ENCODE measurements at regions not wholly inside any gene's neighbourhood (a gene's known extent, or its start where the extent isn't known, plus 50 kb on each side); places are given as distances from the start of the nearest gene placed in this dataset.
"Not testable (repeated sequence)": the region's sequence is repeated elsewhere in the genome, so short reads cannot be mapped to it uniquely, and the experiment has no call there.

DNA sequence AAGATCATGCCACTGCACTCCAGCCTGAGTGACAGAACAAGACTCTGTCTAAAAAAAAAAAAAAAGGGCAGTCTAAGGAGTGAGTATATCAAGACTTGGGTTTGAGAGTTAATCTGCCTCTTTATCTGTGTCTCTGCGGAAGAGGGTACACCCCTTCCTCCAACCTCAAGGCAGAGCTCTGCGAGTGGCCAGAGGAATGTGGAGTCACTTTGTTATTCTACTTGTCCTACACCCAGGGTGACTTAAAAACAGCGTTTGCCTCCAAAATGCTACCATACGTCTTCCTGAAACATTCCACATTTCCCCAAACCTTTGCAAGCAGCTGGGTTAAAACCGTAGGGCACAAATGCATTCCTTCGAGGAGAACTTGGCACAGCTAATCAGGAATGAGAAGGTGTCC lies 199.9 kb downstream of the SHOX start:
- no peaks in the 10 kb centered on the region for H3K27me3 ChIP-seq (ENCODE audit: control insufficient read depth in 1 of 2, insufficient read depth in 2 of 2, low read length in 2 of 2)
- peaks cover 2 to 7% of the 10 kb centered on the region in 2 donors for H3K9me3 ChIP-seq (ENCODE audit: control insufficient read depth in 2 of 2, insufficient read depth in 1 of 2, low read depth in 1 of 2, low read length in 1 of 2)
- WGBS, 2 donors: 47 to 48% methylated on average over 6 of the region's 6 CpGs
- H3K27ac ChIP-seq (ENCODE audit: low read depth in 2 of 2, low read length in 1 of 2): no peak overlapping the region
- H3K4me1 ChIP-seq (ENCODE audit: control insufficient read depth in 2 of 2, insufficient read depth in 2 of 2, low read length in 1 of 2): no peaks in the 10 kb centered on the region
- no peak overlapping the region for H3K4me3 ChIP-seq (ENCODE audit: low read depth in 1 of 2, low read length in 2 of 2)
- no peaks in the 10 kb centered on the region for H3K36me3 ChIP-seq (ENCODE audit: control insufficient read depth in 2 of 2, insufficient read depth in 2 of 2, low read length in 1 of 2)

DNA sequence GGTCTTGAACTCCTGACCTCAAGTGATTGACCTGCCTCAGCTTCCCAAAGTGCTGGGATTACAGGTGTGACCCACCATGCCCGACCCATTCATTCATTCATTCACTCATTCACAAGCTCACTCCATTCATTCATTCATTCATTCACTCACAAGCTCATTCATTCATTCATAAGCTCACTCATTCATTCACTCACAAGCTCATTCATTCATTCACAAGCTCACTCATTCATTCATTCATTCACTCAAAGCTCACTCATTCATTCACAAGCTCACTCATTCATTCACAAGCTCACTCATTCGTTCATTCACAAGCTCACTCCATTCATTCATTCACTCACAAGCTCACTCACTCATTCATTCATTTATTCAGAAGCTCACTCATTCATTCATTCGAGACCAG lies 198.6 kb downstream of the SHOX start:
- Histone ChIP-seq H3K9me3 (ENCODE audit: control insufficient read depth in 2 of 2, insufficient read depth in 1 of 2, low read depth in 1 of 2, low read length in 1 of 2) (peaks cover 2 to 7% of the 10 kb centered on the region in 2 donors), H3K27ac (ENCODE audit: low read depth in 2 of 2, low read length in 1 of 2) (no peak overlapping the region), H3K4me3 (ENCODE audit: low read depth in 1 of 2, low read length in 2 of 2) (no peak overlapping the region), H3K27me3 (ENCODE audit: control insufficient read depth in 1 of 2, insufficient read depth in 2 of 2, low read length in 2 of 2) (no peaks in the 10 kb centered on the region), H3K4me1 (ENCODE audit: control insufficient read depth in 2 of 2, insufficient read depth in 2 of 2, low read length in 1 of 2) (no peaks in the 10 kb centered on the region), H3K36me3 (ENCODE audit: control insufficient read depth in 2 of 2, insufficient read depth in 2 of 2, low read length in 1 of 2) (no peaks in the 10 kb centered on the region)
- WGBS, 2 donors: 79 to 82% methylated on average over 3 of the region's 3 CpGs

DNA sequence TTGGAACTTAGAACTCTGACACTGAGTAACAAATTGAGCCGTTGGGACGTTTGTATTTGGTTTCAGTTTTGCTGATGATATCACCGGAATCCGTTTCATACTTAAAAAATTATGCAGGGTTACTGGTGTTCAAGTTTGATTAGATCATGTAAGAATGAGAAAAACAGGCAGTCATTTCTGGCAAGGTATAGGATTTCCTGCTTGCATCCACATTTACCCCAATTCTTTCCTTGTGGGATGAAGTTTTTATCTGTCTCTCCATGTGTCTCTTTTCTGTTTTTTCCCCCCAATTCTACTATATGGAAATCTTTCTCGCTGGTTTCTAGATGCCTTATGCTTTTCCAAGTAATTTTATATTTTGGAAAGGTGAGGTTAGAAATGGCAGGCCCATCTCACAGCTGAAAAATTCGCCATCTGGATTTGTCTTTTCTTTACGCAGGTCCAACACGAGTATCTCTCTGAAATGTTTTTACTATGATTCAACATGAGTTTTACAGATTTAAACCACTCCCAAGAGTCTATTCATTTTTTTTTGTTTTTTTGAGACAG lies 197.9 kb downstream of the SHOX start:
- no peaks in the 10 kb centered on the region for H3K36me3 ChIP-seq (ENCODE audit: control insufficient read depth in 2 of 2, insufficient read depth in 2 of 2, low read length in 1 of 2)

DNA sequence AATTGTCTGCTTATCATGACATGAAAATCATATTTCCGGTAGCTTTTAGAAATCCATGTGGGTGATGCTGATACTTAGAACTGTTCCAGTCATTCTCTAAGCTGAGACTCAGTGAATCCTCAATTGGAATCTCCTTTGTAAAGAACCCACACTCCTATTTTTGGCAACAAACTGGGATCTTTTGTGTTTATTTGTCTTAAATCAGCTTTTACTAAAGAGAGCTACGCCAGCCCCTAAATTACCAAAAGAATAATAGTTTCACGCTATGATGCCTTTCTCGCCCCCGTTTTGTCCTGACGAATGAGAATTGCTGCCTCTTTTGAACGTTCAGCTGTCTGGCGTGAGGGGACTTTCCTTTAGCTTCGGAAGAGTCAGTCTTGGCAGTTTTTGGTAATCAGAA lies 195.9 kb downstream of the SHOX start:
- H3K27me3 ChIP-seq (ENCODE audit: control insufficient read depth in 1 of 2, insufficient read depth in 2 of 2, low read length in 2 of 2): no peaks in the 10 kb centered on the region
- 42 to 49% methylated on average over 9 of the region's 9 CpGs for WGBS, 2 donors
- H3K9me3 ChIP-seq (ENCODE audit: control insufficient read depth in 2 of 2, insufficient read depth in 1 of 2, low read depth in 1 of 2, low read length in 1 of 2): peaks cover 0 to 2% of the 10 kb centered on the region in 2 donors

More for the DNA sequence above, 197.9 kb downstream of the SHOX start:
- Histone ChIP-seq H3K9me3 (ENCODE audit: control insufficient read depth in 2 of 2, insufficient read depth in 1 of 2, low read depth in 1 of 2, low read length in 1 of 2) (peaks cover 2 to 7% of the 10 kb centered on the region in 2 donors), H3K4me3 (ENCODE audit: low read depth in 1 of 2, low read length in 2 of 2) (no peak overlapping the region), H3K27ac (ENCODE audit: low read depth in 2 of 2, low read length in 1 of 2) (no peak overlapping the region), H3K27me3 (ENCODE audit: control insufficient read depth in 1 of 2, insufficient read depth in 2 of 2, low read length in 2 of 2) (no peaks in the 10 kb centered on the region), H3K4me1 (ENCODE audit: control insufficient read depth in 2 of 2, insufficient read depth in 2 of 2, low read length in 1 of 2) (no peaks in the 10 kb centered on the region)
- WGBS, 2 donors: 73 to 74% methylated on average over 8 of the region's 8 CpGs

DNA sequence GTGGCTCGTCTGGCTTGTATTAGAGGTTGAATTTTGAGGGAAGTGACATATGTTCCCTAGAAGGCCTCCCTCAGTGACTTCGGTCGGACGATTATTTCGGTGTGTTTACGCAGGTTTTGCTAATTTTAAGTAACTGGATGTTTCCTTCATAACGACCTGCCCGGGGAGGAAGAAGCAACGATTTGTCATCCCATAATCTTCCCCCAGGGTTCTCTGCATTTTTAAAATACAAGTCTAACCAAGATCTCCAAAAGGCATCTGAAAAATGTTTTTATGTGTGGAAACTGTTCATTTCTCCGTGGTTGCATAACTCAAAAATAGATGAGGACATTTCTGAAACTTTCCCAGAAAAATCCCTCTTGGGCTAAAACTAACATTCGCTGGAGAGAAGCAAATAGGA lies 195.4 kb downstream of the SHOX start:
- Histone ChIP-seq H3K9me3 (ENCODE audit: control insufficient read depth in 2 of 2, insufficient read depth in 1 of 2, low read depth in 1 of 2, low read length in 1 of 2) (no peaks in the 10 kb centered on the region), H3K4me1 (ENCODE audit: control insufficient read depth in 2 of 2, insufficient read depth in 2 of 2, low read length in 1 of 2) (no peaks in the 10 kb centered on the region), H3K27ac (ENCODE audit: low read depth in 2 of 2, low read length in 1 of 2) (no peak overlapping the region), H3K36me3 (ENCODE audit: control insufficient read depth in 2 of 2, insufficient read depth in 2 of 2, low read length in 1 of 2) (no peaks in the 10 kb centered on the region), H3K27me3 (ENCODE audit: control insufficient read depth in 1 of 2, insufficient read depth in 2 of 2, low read length in 2 of 2) (no peaks in the 10 kb centered on the region), H3K4me3 (ENCODE audit: low read depth in 1 of 2, low read length in 2 of 2) (no peak overlapping the region)
- 57 to 63% methylated on average over 11 of the region's 11 CpGs for WGBS, 2 donors

More for the DNA sequence above, 195.9 kb downstream of the SHOX start:
- Histone ChIP-seq H3K4me3 (ENCODE audit: low read depth in 1 of 2, low read length in 2 of 2) (no peak overlapping the region), H3K36me3 (ENCODE audit: control insufficient read depth in 2 of 2, insufficient read depth in 2 of 2, low read length in 1 of 2) (no peaks in the 10 kb centered on the region), H3K4me1 (ENCODE audit: control insufficient read depth in 2 of 2, insufficient read depth in 2 of 2, low read length in 1 of 2) (no peaks in the 10 kb centered on the region), H3K27ac (ENCODE audit: low read depth in 2 of 2, low read length in 1 of 2) (no peak overlapping the region)

DNA sequence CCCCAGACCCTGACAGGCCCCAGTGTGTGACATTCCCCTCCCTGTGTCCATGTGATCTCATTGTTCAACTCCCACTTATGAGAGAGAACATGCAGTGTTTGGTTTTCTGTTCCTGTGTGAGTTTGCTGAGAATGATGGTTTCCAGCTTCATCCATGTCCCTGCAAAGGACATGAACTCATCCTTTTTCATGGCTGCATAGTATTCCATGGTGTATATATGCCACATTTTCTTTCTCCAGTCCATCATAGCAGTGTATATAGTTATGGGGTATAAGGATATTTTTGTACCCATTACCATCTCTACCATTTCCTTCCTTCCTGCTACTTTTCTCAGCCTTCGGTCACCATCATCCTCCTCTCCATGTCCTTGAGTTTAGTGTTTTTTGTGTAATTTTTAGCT lies 192.5 kb downstream of the SHOX start:
- H3K27ac ChIP-seq (ENCODE audit: low read depth in 2 of 2, low read length in 1 of 2); H3K36me3 ChIP-seq (ENCODE audit: control insufficient read depth in 2 of 2, insufficient read depth in 2 of 2, low read length in 1 of 2); H3K4me1 ChIP-seq (ENCODE audit: control insufficient read depth in 2 of 2, insufficient read depth in 2 of 2, low read length in 1 of 2); H3K9me3 ChIP-seq (ENCODE audit: control insufficient read depth in 2 of 2, insufficient read depth in 1 of 2, low read depth in 1 of 2, low read length in 1 of 2); H3K4me3 ChIP-seq (ENCODE audit: low read depth in 1 of 2, low read length in 2 of 2); H3K27me3 ChIP-seq (ENCODE audit: control insufficient read depth in 1 of 2, insufficient read depth in 2 of 2, low read length in 2 of 2): not testable (repeated sequence)
- 94 to 100% methylated on average over 1 of the region's 1 CpG for WGBS, 2 donors

DNA sequence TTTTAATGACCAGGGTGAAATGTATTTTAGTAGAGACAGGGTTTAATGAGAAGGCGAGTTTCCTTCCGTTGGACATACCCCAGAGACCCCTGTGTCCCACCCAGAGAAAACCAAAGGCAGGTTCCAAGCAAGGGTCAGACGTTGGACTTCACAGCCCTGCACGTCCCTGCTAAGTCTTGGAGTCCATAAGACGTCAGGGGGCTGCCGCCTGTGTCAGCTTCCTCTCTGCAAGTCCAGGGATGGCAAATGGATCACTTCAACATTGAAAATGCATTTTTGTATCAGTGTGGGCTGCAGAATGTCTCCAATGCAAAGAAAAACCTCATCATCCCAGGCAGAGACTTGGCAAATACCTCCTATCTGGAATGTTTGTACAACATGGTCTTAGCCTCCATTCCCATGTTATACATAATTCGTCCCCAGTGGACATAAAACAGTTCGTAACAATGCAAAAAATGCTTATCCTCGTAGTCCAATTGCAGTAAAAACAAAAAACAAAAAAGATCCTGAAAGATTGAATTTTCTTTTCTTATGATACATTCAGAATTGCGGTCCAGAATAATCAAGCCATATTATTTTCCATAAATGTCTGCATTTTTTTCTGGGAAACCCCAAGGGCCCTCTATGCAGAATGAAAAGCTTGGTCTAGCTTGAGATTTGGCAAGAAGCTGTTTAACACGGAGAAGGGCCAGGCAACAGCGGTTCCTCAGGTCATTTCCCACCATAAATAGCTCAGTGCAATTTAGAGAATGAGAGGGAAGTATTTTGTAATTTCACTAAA lies 190.9 kb downstream of the SHOX start:
- 68 to 76% methylated on average over 12 of the region's 12 CpGs for WGBS, 2 donors
- H3K36me3 ChIP-seq (ENCODE audit: control insufficient read depth in 2 of 2, insufficient read depth in 2 of 2, low read length in 1 of 2): no peaks in the 10 kb centered on the region
- no peaks in the 10 kb centered on the region for H3K9me3 ChIP-seq (ENCODE audit: control insufficient read depth in 2 of 2, insufficient read depth in 1 of 2, low read depth in 1 of 2, low read length in 1 of 2)
- no peak overlapping the region for H3K4me3 ChIP-seq (ENCODE audit: low read depth in 1 of 2, low read length in 2 of 2)
- H3K4me1 ChIP-seq (ENCODE audit: control insufficient read depth in 2 of 2, insufficient read depth in 2 of 2, low read length in 1 of 2): no peaks in the 10 kb centered on the region
- H3K27ac ChIP-seq (ENCODE audit: low read depth in 2 of 2, low read length in 1 of 2): no peak overlapping the region
- H3K27me3 ChIP-seq (ENCODE audit: control insufficient read depth in 1 of 2, insufficient read depth in 2 of 2, low read length in 2 of 2): no peaks in the 10 kb centered on the region

DNA sequence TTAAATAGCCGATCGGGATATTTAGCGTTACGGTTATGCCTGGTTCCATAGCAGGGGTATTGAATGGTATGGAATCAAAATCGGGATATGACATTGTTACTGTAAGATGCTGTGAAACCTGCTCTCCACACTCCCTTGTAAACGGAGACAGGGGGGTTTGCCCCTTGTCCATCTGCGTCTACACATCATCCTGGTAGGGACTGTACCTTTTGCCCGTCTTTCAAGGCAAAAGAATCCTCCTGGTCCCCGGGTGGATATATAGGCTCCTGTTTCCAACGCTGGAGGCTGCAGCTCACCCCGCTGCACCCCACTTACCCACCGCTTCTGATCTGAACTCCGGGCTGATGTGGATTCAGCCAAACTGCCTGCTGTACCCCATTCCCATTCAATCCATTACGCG lies 189.1 kb downstream of the SHOX start:
- WGBS, 2 donors: 93 to 96% methylated on average over 15 of the region's 15 CpGs
- H3K27ac ChIP-seq (ENCODE audit: low read depth in 2 of 2, low read length in 1 of 2): no peak overlapping the region
- H3K36me3 ChIP-seq (ENCODE audit: control insufficient read depth in 2 of 2, insufficient read depth in 2 of 2, low read length in 1 of 2): no peaks in the 10 kb centered on the region
- H3K9me3 ChIP-seq (ENCODE audit: control insufficient read depth in 2 of 2, insufficient read depth in 1 of 2, low read depth in 1 of 2, low read length in 1 of 2): peaks cover 0 to 3% of the 10 kb centered on the region in 2 donors
- H3K27me3 ChIP-seq (ENCODE audit: control insufficient read depth in 1 of 2, insufficient read depth in 2 of 2, low read length in 2 of 2): no peaks in the 10 kb centered on the region
- no peak overlapping the region for H3K4me3 ChIP-seq (ENCODE audit: low read depth in 1 of 2, low read length in 2 of 2)
- no peaks in the 10 kb centered on the region for H3K4me1 ChIP-seq (ENCODE audit: control insufficient read depth in 2 of 2, insufficient read depth in 2 of 2, low read length in 1 of 2)

DNA sequence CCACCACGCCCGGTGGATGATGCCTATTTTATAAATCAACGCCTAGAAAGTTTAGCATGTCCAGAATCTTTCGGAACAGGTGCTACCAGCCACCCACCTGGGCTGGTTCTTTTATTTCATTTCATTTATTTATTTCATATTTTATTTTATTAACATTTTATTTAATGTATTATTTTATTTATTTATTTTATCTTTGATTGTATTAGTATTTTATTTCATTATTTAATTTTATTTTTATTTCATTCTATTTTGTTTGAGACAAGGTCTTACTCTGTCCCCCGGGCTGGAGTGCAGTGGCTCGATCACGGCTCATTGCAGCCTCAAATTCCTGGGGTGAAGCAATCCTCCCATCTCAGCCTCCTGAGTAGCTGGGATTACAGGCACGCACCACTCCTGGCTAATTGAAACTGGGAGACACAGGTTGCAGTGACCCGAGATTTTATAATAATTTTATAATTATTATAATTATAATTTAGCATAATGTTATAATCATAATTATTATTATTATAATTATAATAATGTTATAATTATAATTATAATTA lies 187.2 kb downstream of the SHOX start:
- H3K4me1 ChIP-seq (ENCODE audit: control insufficient read depth in 2 of 2, insufficient read depth in 2 of 2, low read length in 1 of 2): no peaks in the 10 kb centered on the region
- no peak overlapping the region for H3K27ac ChIP-seq (ENCODE audit: low read depth in 2 of 2, low read length in 1 of 2)
- H3K9me3 ChIP-seq (ENCODE audit: control insufficient read depth in 2 of 2, insufficient read depth in 1 of 2, low read depth in 1 of 2, low read length in 1 of 2): peaks cover 0 to 3% of the 10 kb centered on the region in 2 donors
- no peaks in the 10 kb centered on the region for H3K27me3 ChIP-seq (ENCODE audit: control insufficient read depth in 1 of 2, insufficient read depth in 2 of 2, low read length in 2 of 2)
- H3K4me3 ChIP-seq (ENCODE audit: low read depth in 1 of 2, low read length in 2 of 2): no peak overlapping the region
- 93 to 96% methylated on average over 9 of the region's 9 CpGs for WGBS, 2 donors
- no peaks in the 10 kb centered on the region for H3K36me3 ChIP-seq (ENCODE audit: control insufficient read depth in 2 of 2, insufficient read depth in 2 of 2, low read length in 1 of 2)

DNA sequence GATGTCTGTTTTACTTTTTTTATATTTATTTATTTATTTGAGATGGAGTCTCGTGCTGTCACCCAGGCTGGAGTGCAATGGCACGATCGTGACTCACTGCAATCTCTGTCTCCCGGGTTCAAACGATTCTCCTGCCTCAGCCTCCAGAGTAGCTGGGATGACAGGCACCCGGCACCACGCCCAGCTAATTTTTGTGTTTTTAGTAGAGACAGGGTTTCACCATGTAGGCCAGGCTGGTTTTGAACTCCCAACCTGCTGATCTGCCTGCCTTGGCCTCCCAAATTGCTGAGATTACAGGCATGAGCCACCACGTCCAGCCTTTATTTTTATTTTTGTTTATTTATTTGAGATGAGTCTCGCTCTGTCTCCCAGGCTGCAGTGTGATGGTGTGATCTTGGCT lies 186.6 kb downstream of the SHOX start:
- 89 to 91% methylated on average over 9 of the region's 9 CpGs for WGBS, 2 donors
- H3K4me1 ChIP-seq (ENCODE audit: control insufficient read depth in 2 of 2, insufficient read depth in 2 of 2, low read length in 1 of 2); H3K27me3 ChIP-seq (ENCODE audit: control insufficient read depth in 1 of 2, insufficient read depth in 2 of 2, low read length in 2 of 2); H3K36me3 ChIP-seq (ENCODE audit: control insufficient read depth in 2 of 2, insufficient read depth in 2 of 2, low read length in 1 of 2); H3K27ac ChIP-seq (ENCODE audit: low read depth in 2 of 2, low read length in 1 of 2); H3K4me3 ChIP-seq (ENCODE audit: low read depth in 1 of 2, low read length in 2 of 2); H3K9me3 ChIP-seq (ENCODE audit: control insufficient read depth in 2 of 2, insufficient read depth in 1 of 2, low read depth in 1 of 2, low read length in 1 of 2): not testable (repeated sequence)
